GM12878 (cell line): ENCODE measurements at regions not wholly inside any gene's neighbourhood (a gene's known extent, or its start where the extent isn't known, plus 50 kb on each side); places are given as distances from the start of the nearest gene placed in this dataset.

Source experiments
- ATF2 ChIP-seq: IDR thresholded peaks from 2 replicates; pipeline ENCODE4 v1.6.1; 2012; ENCODE audit warnings: low read length, inconsistent platforms
- HDGF ChIP-seq: fragments of 450-650 bp; IDR thresholded peaks from 2 replicates; pipeline ENCODE4 v1.6.1; 2016; ENCODE audit warnings: antibody characterized with exemption
- IKZF2 ChIP-seq, 2 experiments: fragments of 450-650 bp; IDR thresholded peaks; 2 replicates each; pipeline ENCODE4 v1.6.1; 2017; ENCODE audit warnings: mild to moderate bottlenecking in 2 of 2, moderate library complexity in 2 of 2
- JUNB ChIP-seq: IDR thresholded peaks from 2 replicates; pipeline ENCODE4 v1.6.1; 2016; ENCODE audit warnings: antibody characterized with exemption, mild to moderate bottlenecking
- LARP7 ChIP-seq: fragments of 450-650 bp; IDR thresholded peaks from 2 replicates; pipeline ENCODE4 v1.6.1; 2017; ENCODE audit warnings: mild to moderate bottlenecking
- SIX5 ChIP-seq: IDR thresholded peaks from 2 replicates; pipeline ENCODE4 v1.6.1; 2011; ENCODE audit warnings: mild to moderate bottlenecking, low read depth, low read length, moderate library complexity; ENCODE audit not compliant: severe bottlenecking
- YBX1 ChIP-seq: fragments of 450-650 bp; IDR thresholded peaks from 2 replicates; pipeline ENCODE4 v1.6.1; 2016; ENCODE audit warnings: antibody characterized with exemption
- ZBTB4 ChIP-seq: fragments of 450-650 bp; formaldehyde crosslinking; IDR thresholded peaks from 2 replicates; pipeline ENCODE4 v1.4.0; 2022; ENCODE audit warnings: mild to moderate bottlenecking, moderate library complexity
- ZNF207 ChIP-seq: fragments of 450-650 bp; IDR thresholded peaks from 2 replicates; pipeline ENCODE4 v1.6.1; 2014; ENCODE audit warnings: antibody characterized with exemption, mild to moderate bottlenecking, borderline replicate concordance

- no peak for TF ChIP-seq ZBTB4 (CRISPR knock-in tag)
- no peak for TF ChIP-seq ATF2
- TF ChIP-seq JUNB = no peak
- no peak for TF ChIP-seq ZNF207
- TF ChIP-seq SIX5 = no peak
- no peak for TF ChIP-seq IKZF2 (IDR thresholded peaks at IDR 0.05)
- no peak for TF ChIP-seq LARP7
- TF ChIP-seq YBX1 = no peak
- no peak for TF ChIP-seq HDGF
- TF ChIP-seq, all 136 proteins: peak for 0
Observed at GRCh38 chr22:49585461-49586243, 242.0 kb downstream of the BRD1 start (continued).
